Peyer's patch (tissue), 4 donors: ENCODE measurements at regions not wholly inside any gene's neighbourhood (a gene's known extent, or its start where the extent isn't known, plus 50 kb on each side); places are given as distances from the start of the nearest gene placed in this dataset.

Experiments used
- CTCF ChIP-seq, 6 experiments: fragments of 450-650 bp in 4 of 6; fragments of 200-600 bp in 2 of 6; sonication (generic) in 1 of 6; IDR thresholded peaks; one replicate each; pipeline ENCODE4 v1.5.1; 2017 to 2019; ENCODE audit warnings: antibody characterized with exemption in 6 of 6, mild to moderate bottlenecking in 3 of 6, moderate library complexity in 1 of 6
- POLR2A ChIP-seq, 2 donors: fragments of 450-650 bp; IDR thresholded peaks; one replicate each; pipeline ENCODE4 v1.5.1; 2017; ENCODE audit warnings: antibody characterized with exemption in 2 of 2, mild to moderate bottlenecking in 2 of 2, moderate library complexity in 2 of 2

GRCh38 chr5:155898284-155898683, 428.7 kb upstream of the SGCD start:
- TF ChIP-seq CTCF (IDR thresholded peaks at IDR 0.05) (no peak), POLR2A (IDR thresholded peaks at IDR 0.05) (no peak)
